WTC11 (cell line): ENCODE measurements at regions not wholly inside any gene's neighbourhood (a gene's known extent, or its start where the extent isn't known, plus 50 kb on each side); places are given as distances from the start of the nearest gene placed in this dataset.

Experiments
- ATAC-seq: fragments of 200-7000 bp; cut with Tn5 transposase; 2 replicates; pipeline ENCODE4 v1.10.0; 2021; ENCODE audit warnings: mild to moderate bottlenecking, moderate library complexity
- CTCF ChIA-PET: fragments of 300-600 bp; sonication (Branson Sonifier 250); formaldehyde crosslinking; loops from one replicate; lab custom pipeline; 2021; ENCODE audit warnings: antibody characterized with exemption; lab: Charles Lee
- POLR2A ChIA-PET: fragments of 350-600 bp; sonication (Branson Sonifier 250); formaldehyde crosslinking; loops from one replicate; lab custom pipeline; 2021; ENCODE audit warnings: antibody characterized with exemption; lab: Charles Lee
- DNase-seq: peaks from one replicate; pipeline ENCODE4 v3.0.0; 2021; ENCODE audit warnings: low spot score
- H3K27ac Mint-ChIP-seq: 2 replicates; pipeline ENCODE4 v1.8.0; 2021; ENCODE audit warnings: mixed read lengths
- H3K27me3 Mint-ChIP-seq: 2 replicates; pipeline ENCODE4 v1.8.0; 2021; ENCODE audit warnings: low read depth, mild to moderate bottlenecking, moderate library complexity, mixed read lengths
- H3K36me3 Mint-ChIP-seq: 2 replicates; pipeline ENCODE4 v1.8.0; 2021; ENCODE audit warnings: mixed read lengths
- H3K4me1 Mint-ChIP-seq: 2 replicates; pipeline ENCODE4 v1.8.0; 2022; ENCODE audit warnings: mixed read lengths
- H3K4me3 Mint-ChIP-seq: 2 replicates; pipeline ENCODE4 v1.8.0; 2021; ENCODE audit warnings: mild to moderate bottlenecking, moderate library complexity, mixed read lengths
- H3K9me3 Mint-ChIP-seq: 2 replicates; pipeline ENCODE4 v1.8.0; 2021; ENCODE audit warnings: mixed read lengths
- AFF4 ChIP-seq: sonication (generic); formaldehyde crosslinking; IDR thresholded peaks from 2 replicates; pipeline ENCODE4 v1.8.1; 2023; ENCODE audit warnings: mild to moderate bottlenecking, missing genetic modification reagents, borderline replicate concordance
- CREM ChIP-seq: sonication (generic); formaldehyde crosslinking; IDR thresholded peaks from 2 replicates; pipeline ENCODE4 v1.8.1; 2022; ENCODE audit warnings: mild to moderate bottlenecking, missing genetic modification reagents, moderate library complexity
- E2F1 ChIP-seq: sonication (generic); formaldehyde crosslinking; IDR thresholded peaks from 2 replicates; pipeline ENCODE4 v1.8.0; 2022; ENCODE audit warnings: mild to moderate bottlenecking, missing genetic modification reagents
- E2F5 ChIP-seq: sonication (generic); formaldehyde crosslinking; IDR thresholded peaks from 2 replicates; pipeline ENCODE4 v1.8.1; 2022; ENCODE audit warnings: mild to moderate bottlenecking, moderate library complexity, missing genetic modification reagents
- EMX1 ChIP-seq: fragments of 250-450 bp; sonication (Bioruptor Pico); IDR thresholded peaks from 2 replicates; pipeline ENCODE4 v1.8.0; 2021; ENCODE audit warnings: mild to moderate bottlenecking
- IRF2 ChIP-seq: sonication (generic); formaldehyde crosslinking; IDR thresholded peaks from 2 replicates; pipeline ENCODE4 v1.8.0; 2022; ENCODE audit warnings: low read depth, missing genetic modification reagents, borderline replicate concordance
- NFATC4 ChIP-seq: fragments of 250-450 bp; sonication (Bioruptor Pico); IDR thresholded peaks from 2 replicates; pipeline ENCODE4 v1.9.0; 2021; ENCODE audit warnings: mild to moderate bottlenecking
- PRDM15 ChIP-seq: sonication (generic); formaldehyde crosslinking; IDR thresholded peaks from 2 replicates; pipeline ENCODE4 v1.8.0; 2022; ENCODE audit warnings: missing genetic modification reagents
- PREB ChIP-seq: sonication (generic); formaldehyde crosslinking; IDR thresholded peaks from 2 replicates; pipeline ENCODE4 v1.8.1; 2022; ENCODE audit warnings: mild to moderate bottlenecking, missing genetic modification reagents, moderate library complexity, borderline replicate concordance
- SMAD3 ChIP-seq: sonication (generic); formaldehyde crosslinking; IDR thresholded peaks from 2 replicates; pipeline ENCODE4 v1.8.0; 2022; ENCODE audit warnings: missing genetic modification reagents, mild to moderate bottlenecking, borderline replicate concordance
- SMAD4 ChIP-seq: sonication (generic); formaldehyde crosslinking; IDR thresholded peaks from 2 replicates; pipeline ENCODE4 v1.8.0; 2022; ENCODE audit warnings: mild to moderate bottlenecking, missing genetic modification reagents
- SOX15 ChIP-seq: fragments of 250-450 bp; sonication (Bioruptor Pico); IDR thresholded peaks from 2 replicates; pipeline ENCODE4 v1.9.0; 2021; ENCODE audit warnings: mild to moderate bottlenecking
- STAT6 ChIP-seq: sonication (generic); formaldehyde crosslinking; conservative IDR thresholded peaks from 2 replicates; pipeline ENCODE4 v1.8.1; 2023; ENCODE audit warnings: mild to moderate bottlenecking, low read depth, missing genetic modification reagents, moderate library complexity
- TEAD4 ChIP-seq: sonication (generic); formaldehyde crosslinking; IDR thresholded peaks from 2 replicates; pipeline ENCODE4 v1.8.0; 2022; ENCODE audit warnings: mild to moderate bottlenecking, missing genetic modification reagents
- TP53 ChIP-seq: sonication (generic); formaldehyde crosslinking; IDR thresholded peaks from 2 replicates; pipeline ENCODE4 v1.8.1; 2023; ENCODE audit warnings: mild to moderate bottlenecking, missing genetic modification reagents
- USF2 ChIP-seq: sonication (generic); formaldehyde crosslinking; IDR thresholded peaks from 2 replicates; pipeline ENCODE4 v1.8.1; 2023; ENCODE audit warnings: mild to moderate bottlenecking, missing genetic modification reagents, moderate library complexity
- ZNF138 ChIP-seq: sonication (generic); formaldehyde crosslinking; conservative IDR thresholded peaks from 2 replicates; pipeline ENCODE4 v1.8.1; 2022; ENCODE audit warnings: mild to moderate bottlenecking, moderate library complexity, missing genetic modification reagents
- ZNF232 ChIP-seq: sonication (generic); formaldehyde crosslinking; IDR thresholded peaks from 2 replicates; pipeline ENCODE4 v1.8.0; 2022; ENCODE audit warnings: mild to moderate bottlenecking, missing genetic modification reagents
- ZSCAN18 ChIP-seq: fragments of 250-450 bp; sonication (Bioruptor Pico); IDR thresholded peaks from 2 replicates; pipeline ENCODE4 v2.1.2; 2022; ENCODE audit warnings: mild to moderate bottlenecking, moderate library complexity

GRCh38 chr4:33193109-33193508, 2472.9 kb downstream of the PCDH7 start (continued):
- TF ChIP-seq AFF4, result no peak
- no peak for TF ChIP-seq STAT6 (CRISPR knock-in tag)
- TF ChIP-seq USF2 (CRISPR knock-in tag), result no peak

GRCh38 chr4:33200377-33200776, 2480.2 kb downstream of the PCDH7 start:
- no peak overlapping the region for H3K4me3 Mint-ChIP-seq
- H3K27ac Mint-ChIP-seq, result no peak overlapping the region
- peaks cover 42% of the 10 kb centered on the region for H3K9me3 Mint-ChIP-seq
- peaks cover 24% of the 10 kb centered on the region for H3K36me3 Mint-ChIP-seq
- ATAC-seq (no peak), DNase-seq (no peak)
- POLR2A ChIA-PET, result no interaction called here
- H3K4me1 Mint-ChIP-seq, result peaks cover 9% of the 10 kb centered on the region
- CTCF ChIA-PET, result no interaction called here
- H3K27me3 Mint-ChIP-seq, result no peaks in the 10 kb centered on the region; the same call in 1 of the 2 replicates
- TF ChIP-seq EMX1, result no peak
- TF ChIP-seq TP53 (CRISPR knock-in tag), result no peak
- TF ChIP-seq SMAD4 (CRISPR knock-in tag), result no peak

- CTCF ChIA-PET, result no interaction called here
- TF ChIP-seq IRF2 (no peak), TEAD4 (no peak), NFATC4 (no peak), SOX15 (no peak), PREB (CRISPR knock-in tag) (no peak), SMAD3 (CRISPR knock-in tag) (no peak), ZNF232 (CRISPR knock-in tag) (no peak), PRDM15 (CRISPR knock-in tag) (no peak), ZNF138 (no peak), E2F5 (CRISPR knock-in tag) (no peak), CREM (CRISPR knock-in tag) (no peak), ZSCAN18 (CRISPR knock-in tag) (no peak), E2F1 (no peak)
- TF ChIP-seq, all 79 proteins: peak for 0
- ATAC-seq, result no peak
- DNase-seq, result no peak
- Mint-ChIP-seq H3K9me3 (peaks cover 7% of the 10 kb centered on the region), H3K4me1 (peaks cover 17% of the 10 kb centered on the region), H3K27me3 (no peaks in the 10 kb centered on the region), H3K36me3 (no peaks in the 10 kb centered on the region), H3K4me3 (no peak overlapping the region), H3K27ac (no peak overlapping the region)
- POLR2A ChIA-PET, result no interaction called here
Observed at GRCh38 chr4:33218238-33218637, 2498.1 kb downstream of the PCDH7 start.
